ENCODE measurements at regions not wholly inside any gene's neighbourhood (a gene's known extent, or its start where the extent isn't known, plus 50 kb on each side); places are given as distances from the start of the nearest gene placed in this dataset.

- TF ChIP-seq TAF1 (IDR thresholded peaks at IDR 0.05; ENCODE audit: low read depth) (no peak), MAX (IDR thresholded peaks at IDR 0.05) (no peak)
These were observed 98.8 kb upstream of the SPRY1 start for GRCh38 chr4:123297836-123298235.
